Glutamatergic neuron (in vitro differentiated cells): ENCODE measurements at regions not wholly inside any gene's neighbourhood (a gene's known extent, or its start where the extent isn't known, plus 50 kb on each side); places are given as distances from the start of the nearest gene placed in this dataset.
"Not testable (repeated sequence)": the region's sequence is repeated elsewhere in the genome, so short reads cannot be mapped to it uniquely, and the experiment has no call there.

Experiments used
- DNase-seq: peaks from one replicate; pipeline ENCODE4 v3.0.0; 2022
- H3K27ac Mint-ChIP-seq: one replicate; pipeline ENCODE4 v1.8.0; 2020; ENCODE audit warnings: mild to moderate bottlenecking, mixed read lengths, inconsistent platforms; ENCODE audit not compliant: unreplicated experiment
- H3K27me3 Mint-ChIP-seq: one replicate; pipeline ENCODE4 v1.8.0; 2020; ENCODE audit warnings: mild to moderate bottlenecking, moderate library complexity, mixed read lengths, inconsistent platforms; ENCODE audit not compliant: unreplicated experiment
- H3K36me3 Mint-ChIP-seq: one replicate; pipeline ENCODE4 v1.8.0; 2020; ENCODE audit warnings: mild to moderate bottlenecking, mixed read lengths, inconsistent platforms; ENCODE audit not compliant: unreplicated experiment
- H3K4me1 Mint-ChIP-seq: one replicate; pipeline ENCODE4 v1.8.0; 2020; ENCODE audit warnings: mild to moderate bottlenecking, low read depth, mixed read lengths, inconsistent platforms; ENCODE audit not compliant: unreplicated experiment
- H3K4me3 Mint-ChIP-seq: one replicate; pipeline ENCODE4 v1.8.0; 2020; ENCODE audit warnings: mild to moderate bottlenecking, mixed read lengths, inconsistent platforms; ENCODE audit not compliant: unreplicated experiment
- H3K9me3 Mint-ChIP-seq: one replicate; pipeline ENCODE4 v1.8.0; 2020; ENCODE audit warnings: mild to moderate bottlenecking, moderate library complexity, mixed read lengths, inconsistent platforms; ENCODE audit not compliant: unreplicated experiment
- CTCF ChIP-seq: fragments of 200-600 bp; sonication (generic); IDR thresholded peaks from one replicate; pipeline ENCODE4 v1.5.0; 2021; ENCODE audit not compliant: partially characterized antibody, unreplicated experiment

GRCh38 chr2:107742460-107743027 is 84.1 kb upstream of the RGPD4 start:
- Mint-ChIP-seq H3K9me3 (no peaks in the 10 kb centered on the region), H3K36me3 (no peaks in the 10 kb centered on the region), H3K27ac (no peak overlapping the region), H3K27me3 (peaks cover 2% of the 10 kb centered on the region), H3K4me1 (peaks cover 4% of the 10 kb centered on the region), H3K4me3 (no peak overlapping the region)
- DNase-seq: no peak
- no peak for TF ChIP-seq CTCF

- no peak overlapping the region for H3K4me3 Mint-ChIP-seq
Observed at GRCh38 chr2:107743274-107743673, 83.4 kb upstream of the RGPD4 start.

DNA sequence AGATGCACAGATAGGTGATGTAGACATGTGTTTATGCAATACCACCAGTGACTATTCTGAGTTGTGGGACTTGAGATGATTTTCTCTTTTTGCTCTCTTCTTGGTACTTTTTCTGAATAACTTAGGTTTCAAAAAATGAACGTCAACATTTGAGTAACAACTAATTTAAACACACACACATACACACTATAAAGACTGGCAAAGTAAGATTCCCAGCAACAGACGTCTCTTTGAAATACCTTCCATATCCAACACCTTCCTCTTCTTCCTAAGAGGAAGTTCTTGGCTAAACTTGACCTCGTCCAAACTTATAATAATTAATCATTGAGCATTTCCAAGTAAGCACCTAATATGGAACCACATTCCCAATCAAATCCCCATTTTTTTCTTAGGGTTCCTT is 81.6 kb upstream of the RGPD4 start:
- Mint-ChIP-seq H3K36me3 (no peaks in the 10 kb centered on the region), H3K27me3 (peaks cover 2% of the 10 kb centered on the region), H3K4me3 (no peak overlapping the region), H3K9me3 (no peaks in the 10 kb centered on the region), H3K27ac (no peak overlapping the region), H3K4me1 (no peaks in the 10 kb centered on the region)
- DNase-seq: no peak
- TF ChIP-seq CTCF: no peak

More at GRCh38 chr2:107743274-107743673, 83.4 kb upstream of the RGPD4 start:
- H3K27ac Mint-ChIP-seq: no peak overlapping the region
- DNase-seq: no peak
- H3K4me1 Mint-ChIP-seq: peaks cover 2% of the 10 kb centered on the region
- peaks cover 2% of the 10 kb centered on the region for H3K27me3 Mint-ChIP-seq
- TF ChIP-seq CTCF: no peak
- H3K9me3 Mint-ChIP-seq: no peaks in the 10 kb centered on the region
- no peaks in the 10 kb centered on the region for H3K36me3 Mint-ChIP-seq

DNA sequence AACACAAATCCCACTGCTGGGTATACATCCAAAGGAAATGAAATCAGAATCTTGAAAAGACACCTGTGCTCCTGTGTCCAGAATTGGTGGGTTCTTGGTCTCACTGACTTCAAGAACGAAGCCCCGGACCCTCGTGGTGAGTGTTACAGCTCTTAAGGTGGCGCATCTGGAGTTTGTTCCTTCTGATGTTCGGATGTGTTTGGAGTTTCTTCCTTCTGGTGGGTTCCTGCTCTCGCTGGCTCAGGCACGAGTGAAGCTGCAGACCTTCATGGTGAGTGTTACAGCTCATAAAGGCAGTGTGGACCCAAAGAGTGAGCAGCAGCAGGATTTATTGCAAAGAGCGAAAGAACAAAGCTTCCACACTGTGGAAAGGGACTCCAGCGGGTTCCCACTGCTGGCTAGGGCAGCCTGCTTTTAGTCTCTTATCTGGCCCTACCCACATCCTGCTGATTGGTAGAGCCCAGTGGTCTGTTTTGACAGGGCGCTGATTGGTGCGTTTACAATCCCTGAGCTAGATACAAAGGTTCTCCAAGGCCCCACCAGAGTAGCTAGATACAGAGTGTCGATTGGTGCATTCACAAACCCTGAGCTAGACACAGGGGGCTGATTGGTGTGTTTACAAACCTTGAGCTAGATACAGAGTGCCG is 80.0 kb upstream of the RGPD4 start:
- not testable (repeated sequence) for H3K9me3 Mint-ChIP-seq, H3K4me1 Mint-ChIP-seq, H3K27me3 Mint-ChIP-seq, H3K36me3 Mint-ChIP-seq, H3K4me3 Mint-ChIP-seq, DNase-seq, H3K27ac Mint-ChIP-seq

DNA sequence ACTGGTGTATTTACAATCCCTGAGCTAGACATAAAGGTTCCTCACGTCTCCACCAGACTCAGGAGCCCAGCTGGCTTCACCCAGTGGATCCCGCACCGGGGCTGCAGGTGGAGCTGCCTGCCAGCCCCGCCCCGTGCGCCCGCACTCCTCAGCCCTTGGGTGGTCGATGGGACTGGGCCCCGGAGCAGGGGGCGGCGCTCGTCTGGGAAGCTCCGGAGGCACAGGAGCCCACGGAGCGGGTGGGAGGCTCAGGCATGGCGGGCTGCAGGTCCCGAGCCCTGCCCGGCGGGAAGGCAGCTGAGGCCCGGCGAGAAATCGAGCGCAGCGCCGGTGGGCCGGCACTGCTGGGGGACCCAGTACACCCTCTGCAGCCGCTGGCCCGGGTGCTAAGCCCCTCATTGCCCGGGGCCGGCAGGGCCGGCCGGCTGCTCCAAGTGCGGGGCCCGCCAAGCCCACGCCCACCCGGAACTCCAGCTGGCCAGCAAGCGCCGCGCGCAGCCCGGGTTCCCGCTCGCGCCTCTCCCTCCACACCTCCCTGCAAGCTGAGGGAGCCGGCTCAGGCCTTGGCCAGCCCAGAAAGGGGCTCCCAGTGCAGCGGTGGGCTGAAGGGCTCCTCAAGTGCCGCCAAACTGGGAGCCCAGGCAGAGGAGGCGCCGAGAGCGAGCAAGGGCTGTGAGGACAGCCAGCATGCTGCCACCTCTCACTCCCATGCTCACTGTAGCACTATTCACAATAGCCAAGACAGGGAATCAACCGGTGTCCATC is 79.3 kb upstream of the RGPD4 start:
- not testable (repeated sequence) for H3K4me1 Mint-ChIP-seq, H3K4me3 Mint-ChIP-seq, H3K36me3 Mint-ChIP-seq

More for the DNA sequence above, 79.3 kb upstream of the RGPD4 start:
- not testable (repeated sequence) for H3K9me3 Mint-ChIP-seq, H3K27me3 Mint-ChIP-seq, DNase-seq, H3K27ac Mint-ChIP-seq
